NCI-H748 (cell line): ENCODE measurements at regions not wholly inside any gene's neighbourhood (a gene's known extent, or its start where the extent isn't known, plus 50 kb on each side); places are given as distances from the start of the nearest gene placed in this dataset.
"Not testable (repeated sequence)": the region's sequence is repeated elsewhere in the genome, so short reads cannot be mapped to it uniquely, and the experiment has no call there.

Experiments
- DNase-seq: peaks from one replicate; lab custom pipeline; 2025; ENCODE audit not compliant: unreplicated experiment; lab: John Stamatoyannopoulos, UW

- no peak for DNase-seq
Measured at GRCh38 chr9:102403514-102403913, 591.6 kb upstream of the CYLC2 start.

GRCh38 chr9:102398205-102398604, 596.9 kb upstream of the CYLC2 start:
- no peak for DNase-seq

GRCh38 chr9:102385620-102386019, 609.5 kb upstream of the CYLC2 start:
- not testable (repeated sequence) for DNase-seq

GRCh38 chr9:102362470-102363132, 624.2 kb upstream of the GRIN3A start:
- no peak for DNase-seq

GRCh38 chr9:102360846-102361245, 622.4 kb upstream of the GRIN3A start:
- DNase-seq = no peak

GRCh38 chr9:102355982-102356381, 617.5 kb upstream of the GRIN3A start:
- no peak for DNase-seq

GRCh38 chr9:102354041-102354440, 615.6 kb upstream of the GRIN3A start:
- DNase-seq = no peak

GRCh38 chr9:102337471-102337870, 599.0 kb upstream of the GRIN3A start:
- peak; percentile 20 for DNase-seq

GRCh38 chr9:102309379-102309778, 570.9 kb upstream of the GRIN3A start:
- no peak for DNase-seq

GRCh38 chr9:102295188-102295587, 556.7 kb upstream of the GRIN3A start:
- DNase-seq = no peak

GRCh38 chr9:102273952-102274351, 535.5 kb upstream of the GRIN3A start:
- no peak for DNase-seq

GRCh38 chr9:102253099-102253498, 514.7 kb upstream of the GRIN3A start:
- DNase-seq = peak; percentile 19

GRCh38 chr9:102244916-102245315, 506.5 kb upstream of the GRIN3A start:
- DNase-seq = no peak

GRCh38 chr9:102237520-102237919, 499.1 kb upstream of the GRIN3A start:
- no peak for DNase-seq

GRCh38 chr9:102237094-102237493, 498.6 kb upstream of the GRIN3A start:
- DNase-seq = no peak

GRCh38 chr9:102227416-102227815, 489.0 kb upstream of the GRIN3A start:
- not testable (repeated sequence) for DNase-seq

- DNase-seq = no peak
Measured at GRCh38 chr9:102225841-102226441, 487.5 kb upstream of the GRIN3A start.

- DNase-seq = peak; percentile 59
Measured at GRCh38 chr9:102223320-102224136, 485.1 kb upstream of the GRIN3A start.

- DNase-seq = no peak
Measured at GRCh38 chr9:102209176-102209575, 470.7 kb upstream of the GRIN3A start.

- DNase-seq = no peak
Measured at GRCh38 chr9:102206432-102206831, 468.0 kb upstream of the GRIN3A start.

- DNase-seq = no peak
Measured at GRCh38 chr9:102205251-102205650, 466.8 kb upstream of the GRIN3A start.

GRCh38 chr9:102202126-102202525, 463.7 kb upstream of the GRIN3A start:
- DNase-seq = no peak
